ENCODE measurements at regions not wholly inside any gene's neighbourhood (a gene's known extent, or its start where the extent isn't known, plus 50 kb on each side); places are given as distances from the start of the nearest gene placed in this dataset.

DNA sequence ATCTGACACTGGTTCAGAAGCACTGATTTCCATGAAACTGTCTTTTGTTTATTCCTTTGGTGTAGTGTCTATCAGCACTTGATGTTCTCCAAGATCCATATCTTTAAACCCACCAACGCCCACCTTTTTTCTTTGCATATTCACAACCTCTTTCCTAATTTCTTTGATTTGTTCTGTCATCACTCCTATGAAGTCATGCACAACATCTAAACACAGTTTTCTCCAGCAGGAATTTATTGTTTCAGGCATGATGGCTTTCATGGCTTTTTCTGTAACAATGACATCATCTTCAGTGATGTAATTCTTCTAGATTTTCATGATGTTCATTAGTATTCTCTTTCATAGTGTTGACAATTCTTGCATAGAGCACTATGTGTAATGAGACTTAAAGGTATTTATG, 219.6 kb upstream of the POU1F1 start:
- Histone ChIP-seq H3K18ac (ENCODE audit: insufficient read length, low read depth, low read length) (no peak overlapping the region), H3K79me1 (ENCODE audit: insufficient read depth, low read depth, low read length, poor library complexity, severe bottlenecking) (no peaks in the 10 kb centered on the region), H3K23ac (ENCODE audit: insufficient read length, low read depth, low read length) (no peak overlapping the region), H4K20me1 (ENCODE audit: control insufficient read depth, insufficient read depth, insufficient read length) (no peaks in the 10 kb centered on the region), H3K4me1 (ENCODE audit: insufficient read depth, low read length) (no peaks in the 10 kb centered on the region), H3K56ac (ENCODE audit: insufficient read length, low read depth, low read length) (no peak overlapping the region), H2AFZ (ENCODE audit: low read length) (no peak overlapping the region), H3K23me2 (ENCODE audit: insufficient read length, low read depth, low read length, poor library complexity, severe bottlenecking) (no peaks in the 10 kb centered on the region), H3T11ph (ENCODE audit: low read length) (no peak overlapping the region), H3K9ac (ENCODE audit: extremely low read depth, insufficient read length, low read length) (no peak overlapping the region), H2BK120ac (ENCODE audit: low read depth, low read length, poor library complexity, severe bottlenecking) (no peak overlapping the region), H2BK5ac (ENCODE audit: insufficient read length, low read length) (no peak overlapping the region), H2BK15ac (ENCODE audit: low read depth, low read length) (no peak overlapping the region), H2BK20ac (ENCODE audit: low read depth, low read length, poor library complexity, severe bottlenecking) (no peak overlapping the region), H3K27me3 (ENCODE audit: insufficient read depth, low read length) (no peaks in the 10 kb centered on the region), H2AK5ac (ENCODE audit: insufficient read length, low read length) (no peak overlapping the region), H4K5ac (ENCODE audit: insufficient read length, low read depth, low read length) (no peak overlapping the region), H4K91ac (ENCODE audit: insufficient read length, low read depth, low read length) (no peak overlapping the region), H3K27ac (ENCODE audit: insufficient read length, low read depth, low read length) (no peak overlapping the region), H3K4ac (ENCODE audit: low read depth, low read length) (no peak overlapping the region), H4K8ac (replicated peaks; ENCODE audit: insufficient read length, low read depth, low read length) (no peak overlapping the region), H3K14ac (ENCODE audit: insufficient read depth, low read length) (no peak overlapping the region), H3K79me2 (ENCODE audit: insufficient read depth, low read length) (no peaks in the 10 kb centered on the region), H3K4me2 (ENCODE audit: insufficient read depth, insufficient read length, low read length) (no peak overlapping the region), H3K9me3 (ENCODE audit: control insufficient read depth, low read depth, low read length) (no peaks in the 10 kb centered on the region), H2BK12ac (ENCODE audit: insufficient read length, low read depth, low read length) (no peak overlapping the region)
- Mint-ChIP-seq H3K27me3 (ENCODE audit: low read depth) (no peaks in the 10 kb centered on the region), H3K27ac (no peak overlapping the region), H3K9me3 (no peaks in the 10 kb centered on the region), H3K36me3 (ENCODE audit: insufficient read depth in 1 of 3, low read depth in 3 of 3) (no peaks in the 10 kb centered on the region), H3K4me3 (no peak overlapping the region), H3K4me1 (peaks cover 0 to 2% of the 10 kb centered on the region in 2 experiments; a peak in 1 of 4 replicates)
- DNase-seq = no peak
- WGBS (ENCODE audit: extremely low coverage, insufficient read length, low lambda C conversion rate) = no CpG with 5 or more reads among the region's 1 CpG
- TF ChIP-seq, protein P1, sequence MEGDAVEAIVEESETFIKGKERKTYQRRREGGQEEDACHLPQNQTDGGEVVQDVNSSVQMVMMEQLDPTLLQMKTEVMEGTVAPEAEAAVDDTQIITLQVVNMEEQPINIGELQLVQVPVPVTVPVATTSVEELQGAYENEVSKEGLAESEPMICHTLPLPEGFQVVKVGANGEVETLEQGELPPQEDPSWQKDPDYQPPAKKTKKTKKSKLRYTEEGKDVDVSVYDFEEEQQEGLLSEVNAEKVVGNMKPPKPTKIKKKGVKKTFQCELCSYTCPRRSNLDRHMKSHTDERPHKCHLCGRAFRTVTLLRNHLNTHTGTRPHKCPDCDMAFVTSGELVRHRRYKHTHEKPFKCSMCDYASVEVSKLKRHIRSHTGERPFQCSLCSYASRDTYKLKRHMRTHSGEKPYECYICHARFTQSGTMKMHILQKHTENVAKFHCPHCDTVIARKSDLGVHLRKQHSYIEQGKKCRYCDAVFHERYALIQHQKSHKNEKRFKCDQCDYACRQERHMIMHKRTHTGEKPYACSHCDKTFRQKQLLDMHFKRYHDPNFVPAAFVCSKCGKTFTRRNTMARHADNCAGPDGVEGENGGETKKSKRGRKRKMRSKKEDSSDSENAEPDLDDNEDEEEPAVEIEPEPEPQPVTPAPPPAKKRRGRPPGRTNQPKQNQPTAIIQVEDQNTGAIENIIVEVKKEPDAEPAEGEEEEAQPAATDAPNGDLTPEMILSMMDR (conservative IDR thresholded peaks at IDR 0.05) = no peak

Measured in H9 (cell line).